Mammary epithelial cell (primary cell): ENCODE measurements at regions not wholly inside any gene's neighbourhood (a gene's known extent, or its start where the extent isn't known, plus 50 kb on each side); places are given as distances from the start of the nearest gene placed in this dataset.

Source experiments
- CTCF ChIP-seq, 2 donors: IDR thresholded peaks in 1 of 2; conservative IDR thresholded peaks in 1 of 2; 2 replicates each; pipeline ENCODE4 v1.5.1; 2011 to 2012; ENCODE audit warnings: inconsistent platforms in 2 of 2, low read length in 2 of 2, mild to moderate bottlenecking in 2 of 2, control low read depth in 1 of 2, low read depth in 1 of 2; ENCODE audit not compliant: insufficient read depth in 1 of 2; ENCODE audit errors: extremely low read depth in 1 of 2
- EZH2 ChIP-seq: IDR thresholded peaks from 2 replicates; pipeline ENCODE4 v1.6.1; 2012; ENCODE audit warnings: low read length, inconsistent platforms, borderline replicate concordance

DNA sequence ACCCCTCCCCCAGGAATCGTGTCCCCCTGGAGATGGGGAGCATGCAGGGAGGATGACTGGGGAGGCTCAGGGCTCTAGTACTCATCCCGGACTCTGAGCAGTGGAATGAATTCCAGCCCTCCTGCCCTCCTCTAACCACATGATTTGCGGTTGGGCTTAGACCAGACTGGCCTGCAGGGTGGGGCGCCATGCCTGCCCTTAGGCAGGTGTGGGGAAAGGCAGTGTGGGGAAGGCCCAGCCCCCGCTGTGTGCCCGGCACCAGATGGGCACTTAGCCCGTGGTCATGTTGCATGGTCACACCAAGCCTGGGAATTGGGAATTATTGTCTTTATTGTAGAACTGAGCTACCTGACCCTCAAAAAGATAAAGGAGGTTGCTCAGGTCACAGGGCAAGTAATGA is 283.8 kb downstream of the TLE3 start:
- TF ChIP-seq CTCF (conservative IDR thresholded peaks at IDR 0.05 in 1 of 2, IDR thresholded peaks at IDR 0.05 in 1 of 2; ENCODE audit: extremely low read depth in 1 of 2, insufficient read depth in 1 of 2, low read depth in 1 of 2, low read length in 2 of 2) (no peak), EZH2 (no peak)
